ENCODE measurements at regions not wholly inside any gene's neighbourhood (a gene's known extent, or its start where the extent isn't known, plus 50 kb on each side); places are given as distances from the start of the nearest gene placed in this dataset.

GRCh38 chr1:234924450-234925355 is 203.9 kb downstream of the TOMM20 start:
- Histone ChIP-seq H3K27ac (peak overlapping the region; percentile 85), H3K4me1 (peaks cover 59% of the 10 kb centered on the region)
- no peak for TF ChIP-seq Cebpa-rat (IDR thresholded peaks at IDR 0.05)

GRCh38 chr1:234923626-234924025 is 205.0 kb downstream of the TOMM20 start:
- no peak for TF ChIP-seq Cebpa-rat (IDR thresholded peaks at IDR 0.05)
- no peaks in the 10 kb centered on the region for H3K27me3 ChIP-seq
- H3K27ac ChIP-seq, result no peak overlapping the region
- H3K9ac ChIP-seq, result no peak overlapping the region
- H3K36me3 ChIP-seq, result no peaks in the 10 kb centered on the region
- no peak overlapping the region for H3K4me3 ChIP-seq
- H3K4me1 ChIP-seq, result peaks cover 58% of the 10 kb centered on the region
- H4K20me1 ChIP-seq, result no peaks in the 10 kb centered on the region
- H3K9me3 ChIP-seq, result peaks cover 13% of the 10 kb centered on the region
- H3K4me2 ChIP-seq, result no peak overlapping the region

More at GRCh38 chr1:234924450-234925355, 203.9 kb downstream of the TOMM20 start:
- H3K9ac ChIP-seq, result 0 out of 2 replicates have a peak overlapping the region, but pooled peaks have one; percentile 17
- no peak overlapping the region for H3K4me3 ChIP-seq
- peaks cover 13% of the 10 kb centered on the region for H3K9me3 ChIP-seq
- H3K36me3 ChIP-seq, result no peaks in the 10 kb centered on the region
- no peaks in the 10 kb centered on the region for H3K27me3 ChIP-seq
- peak overlapping the region; percentile 50 for H3K4me2 ChIP-seq
- H4K20me1 ChIP-seq, result no peaks in the 10 kb centered on the region

- no peaks in the 10 kb centered on the region for H3K27me3 ChIP-seq
- TF ChIP-seq Cebpa-rat (IDR thresholded peaks at IDR 0.05), result no peak
- H3K27ac ChIP-seq, result no peak overlapping the region
- H3K4me3 ChIP-seq, result no peak overlapping the region
- no peak overlapping the region for H3K4me2 ChIP-seq
- H3K9me3 ChIP-seq, result peaks cover 13% of the 10 kb centered on the region
- no peaks in the 10 kb centered on the region for H3K36me3 ChIP-seq
- no peak overlapping the region for H3K9ac ChIP-seq
- H3K4me1 ChIP-seq, result peaks cover 58% of the 10 kb centered on the region
- H4K20me1 ChIP-seq, result no peaks in the 10 kb centered on the region
Observed at GRCh38 chr1:234922987-234923386, 205.7 kb downstream of the TOMM20 start.

- H3K27ac ChIP-seq, result peak overlapping the region; percentile 16; the same call in 1 of the 2 replicates
- H4K20me1 ChIP-seq, result no peaks in the 10 kb centered on the region
- no peaks in the 10 kb centered on the region for H3K36me3 ChIP-seq
- H3K4me1 ChIP-seq, result peaks cover 58% of the 10 kb centered on the region
- no peak overlapping the region for H3K4me2 ChIP-seq
- no peaks in the 10 kb centered on the region for H3K27me3 ChIP-seq
- H3K9me3 ChIP-seq, result peaks cover 13% of the 10 kb centered on the region
- H3K4me3 ChIP-seq, result no peak overlapping the region
- no peak for TF ChIP-seq Cebpa-rat (IDR thresholded peaks at IDR 0.05)
- H3K9ac ChIP-seq, result no peak overlapping the region
Observed at GRCh38 chr1:234921266-234922062, 207.2 kb downstream of the TOMM20 start.

- no peak overlapping the region for H3K4me3 ChIP-seq
- H3K9me3 ChIP-seq, result peaks cover 13% of the 10 kb centered on the region
- H3K36me3 ChIP-seq, result no peaks in the 10 kb centered on the region
- no peak overlapping the region for H3K9ac ChIP-seq
- H3K27ac ChIP-seq, result no peak overlapping the region
- H3K4me2 ChIP-seq, result no peak overlapping the region
- no peak for TF ChIP-seq Cebpa-rat (IDR thresholded peaks at IDR 0.05)
- no peaks in the 10 kb centered on the region for H4K20me1 ChIP-seq
- H3K4me1 ChIP-seq, result peaks cover 58% of the 10 kb centered on the region
- no peaks in the 10 kb centered on the region for H3K27me3 ChIP-seq
Observed at GRCh38 chr1:234920843-234921140, 207.8 kb downstream of the TOMM20 start.

GRCh38 chr1:234920136-234920842 is 208.3 kb downstream of the TOMM20 start:
- no peaks in the 10 kb centered on the region for H3K27me3 ChIP-seq
- no peak overlapping the region for H3K4me3 ChIP-seq
- no peaks in the 10 kb centered on the region for H4K20me1 ChIP-seq
- peaks cover 13% of the 10 kb centered on the region for H3K9me3 ChIP-seq
- peaks cover 58% of the 10 kb centered on the region for H3K4me1 ChIP-seq
- no peak overlapping the region for H3K4me2 ChIP-seq
- H3K9ac ChIP-seq, result no peak overlapping the region
- no peaks in the 10 kb centered on the region for H3K36me3 ChIP-seq
- 0 out of 2 replicates have a peak overlapping the region, but pooled peaks have one; percentile 5 for H3K27ac ChIP-seq
- no peak for TF ChIP-seq Cebpa-rat (IDR thresholded peaks at IDR 0.05)

GRCh38 chr1:234918961-234919761 is 209.5 kb downstream of the TOMM20 start:
- Histone ChIP-seq H3K4me3 (no peak overlapping the region), H3K27ac (peak overlapping the region; percentile 92), H3K4me2 (peak overlapping the region; percentile 81), H4K20me1 (no peaks in the 10 kb centered on the region), H3K27me3 (no peaks in the 10 kb centered on the region), H3K9ac (no peak overlapping the region), H3K9me3 (peaks cover 13% of the 10 kb centered on the region), H3K4me1 (peaks cover 58% of the 10 kb centered on the region), H3K36me3 (no peaks in the 10 kb centered on the region)
- no peak for TF ChIP-seq Cebpa-rat (IDR thresholded peaks at IDR 0.05)

- H4K20me1 ChIP-seq, result no peaks in the 10 kb centered on the region
- H3K4me3 ChIP-seq, result no peak overlapping the region
- H3K4me1 ChIP-seq, result peaks cover 66% of the 10 kb centered on the region
- no peaks in the 10 kb centered on the region for H3K27me3 ChIP-seq
- peak overlapping the region; percentile 63; the same call in 1 of the 2 replicates for H3K9ac ChIP-seq
- no peak for TF ChIP-seq Cebpa-rat (IDR thresholded peaks at IDR 0.05)
- no peaks in the 10 kb centered on the region for H3K36me3 ChIP-seq
- peak overlapping the region; percentile 92 for H3K27ac ChIP-seq
- H3K9me3 ChIP-seq, result peaks cover 13% of the 10 kb centered on the region
- peak overlapping the region; percentile 81 for H3K4me2 ChIP-seq
Observed at GRCh38 chr1:234918181-234918841, 210.3 kb downstream of the TOMM20 start.
